WTC11 (cell line): ENCODE measurements at regions not wholly inside any gene's neighbourhood (a gene's known extent, or its start where the extent isn't known, plus 50 kb on each side); places are given as distances from the start of the nearest gene placed in this dataset.

Experiments used
- ATAC-seq: fragments of 200-7000 bp; cut with Tn5 transposase; 2 replicates; pipeline ENCODE4 v1.10.0; 2021; ENCODE audit warnings: mild to moderate bottlenecking, moderate library complexity
- CTCF ChIA-PET: fragments of 300-600 bp; sonication (Branson Sonifier 250); formaldehyde crosslinking; loops from one replicate; lab custom pipeline; 2021; ENCODE audit warnings: antibody characterized with exemption; lab: Charles Lee
- POLR2A ChIA-PET: fragments of 350-600 bp; sonication (Branson Sonifier 250); formaldehyde crosslinking; loops from one replicate; lab custom pipeline; 2021; ENCODE audit warnings: antibody characterized with exemption; lab: Charles Lee
- DNase-seq: peaks from one replicate; pipeline ENCODE4 v3.0.0; 2021; ENCODE audit warnings: low spot score
- H3K27ac Mint-ChIP-seq: 2 replicates; pipeline ENCODE4 v1.8.0; 2021; ENCODE audit warnings: mixed read lengths
- H3K27me3 Mint-ChIP-seq: 2 replicates; pipeline ENCODE4 v1.8.0; 2021; ENCODE audit warnings: low read depth, mild to moderate bottlenecking, moderate library complexity, mixed read lengths
- H3K36me3 Mint-ChIP-seq: 2 replicates; pipeline ENCODE4 v1.8.0; 2021; ENCODE audit warnings: mixed read lengths
- H3K4me1 Mint-ChIP-seq: 2 replicates; pipeline ENCODE4 v1.8.0; 2022; ENCODE audit warnings: mixed read lengths
- H3K4me3 Mint-ChIP-seq: 2 replicates; pipeline ENCODE4 v1.8.0; 2021; ENCODE audit warnings: mild to moderate bottlenecking, moderate library complexity, mixed read lengths
- H3K9me3 Mint-ChIP-seq: 2 replicates; pipeline ENCODE4 v1.8.0; 2021; ENCODE audit warnings: mixed read lengths
- ATF1 ChIP-seq: sonication (generic); formaldehyde crosslinking; IDR thresholded peaks from 2 replicates; pipeline ENCODE4 v1.8.1; 2023; ENCODE audit warnings: mild to moderate bottlenecking, moderate library complexity, missing genetic modification reagents
- CREB1 ChIP-seq: sonication (generic); formaldehyde crosslinking; IDR thresholded peaks from 2 replicates; pipeline ENCODE4 v1.8.0; 2023; ENCODE audit warnings: mild to moderate bottlenecking, missing genetic modification reagents
- ELF4 ChIP-seq: sonication (generic); formaldehyde crosslinking; IDR thresholded peaks from 2 replicates; pipeline ENCODE4 v1.8.1; 2022; ENCODE audit warnings: low read depth, mild to moderate bottlenecking, moderate library complexity, missing genetic modification reagents
- EMX1 ChIP-seq: fragments of 250-450 bp; sonication (Bioruptor Pico); IDR thresholded peaks from 2 replicates; pipeline ENCODE4 v1.8.0; 2021; ENCODE audit warnings: mild to moderate bottlenecking
- ESRRA ChIP-seq: sonication (generic); formaldehyde crosslinking; IDR thresholded peaks from 2 replicates; pipeline ENCODE4 v1.8.1; 2022; ENCODE audit warnings: mild to moderate bottlenecking, missing genetic modification reagents, borderline replicate concordance
- GABPB1 ChIP-seq: sonication (generic); formaldehyde crosslinking; IDR thresholded peaks from 2 replicates; pipeline ENCODE4 v1.8.1; 2023; ENCODE audit warnings: mild to moderate bottlenecking, missing genetic modification reagents
- GTF2I ChIP-seq: fragments of 250-450 bp; sonication (Bioruptor Pico); conservative IDR thresholded peaks from 2 replicates; pipeline ENCODE4 v1.4.0; 2021; ENCODE audit warnings: mild to moderate bottlenecking
- JUN ChIP-seq: sonication (generic); formaldehyde crosslinking; IDR thresholded peaks from 2 replicates; pipeline ENCODE4 v1.8.0; 2023; ENCODE audit warnings: mild to moderate bottlenecking, missing genetic modification reagents
- KAT7 ChIP-seq: sonication (generic); formaldehyde crosslinking; IDR thresholded peaks from 2 replicates; pipeline ENCODE4 v1.8.1; 2023; ENCODE audit warnings: missing genetic modification reagents, mild to moderate bottlenecking, borderline replicate concordance
- NFE2L1 ChIP-seq: sonication (generic); formaldehyde crosslinking; IDR thresholded peaks from 2 replicates; pipeline ENCODE4 v1.8.1; 2023; ENCODE audit warnings: missing genetic modification reagents
- NR2C2 ChIP-seq: sonication (generic); formaldehyde crosslinking; IDR thresholded peaks from 2 replicates; pipeline ENCODE4 v1.8.0; 2022; ENCODE audit warnings: mild to moderate bottlenecking, missing genetic modification reagents
- NR3C1 ChIP-seq: sonication (generic); formaldehyde crosslinking; conservative IDR thresholded peaks from 2 replicates; pipeline ENCODE4 v1.8.1; 2023; ENCODE audit warnings: low read depth, mild to moderate bottlenecking, missing genetic modification reagents
- OVOL2 ChIP-seq: fragments of 250-450 bp; sonication (Bioruptor Pico); IDR thresholded peaks from 2 replicates; pipeline ENCODE4 v1.9.0; 2021; ENCODE audit warnings: mild to moderate bottlenecking, borderline replicate concordance
- RELA ChIP-seq: sonication (generic); formaldehyde crosslinking; IDR thresholded peaks from 2 replicates; pipeline ENCODE4 v1.8.1; 2022; ENCODE audit warnings: missing genetic modification reagents, mild to moderate bottlenecking, borderline replicate concordance
- SMAD3 ChIP-seq: sonication (generic); formaldehyde crosslinking; IDR thresholded peaks from 2 replicates; pipeline ENCODE4 v1.8.0; 2022; ENCODE audit warnings: missing genetic modification reagents, mild to moderate bottlenecking, borderline replicate concordance
- SOX15 ChIP-seq: fragments of 250-450 bp; sonication (Bioruptor Pico); IDR thresholded peaks from 2 replicates; pipeline ENCODE4 v1.9.0; 2021; ENCODE audit warnings: mild to moderate bottlenecking
- TEAD4 ChIP-seq: sonication (generic); formaldehyde crosslinking; IDR thresholded peaks from 2 replicates; pipeline ENCODE4 v1.8.0; 2022; ENCODE audit warnings: mild to moderate bottlenecking, missing genetic modification reagents
- ZNF317 ChIP-seq: sonication (generic); formaldehyde crosslinking; IDR thresholded peaks from 2 replicates; pipeline ENCODE4 v1.8.1; 2023; ENCODE audit warnings: low read depth, mild to moderate bottlenecking, moderate library complexity, missing genetic modification reagents, borderline replicate concordance
- ZNF396 ChIP-seq: fragments of 250-450 bp; sonication (Bioruptor Pico); IDR thresholded peaks from 2 replicates; pipeline ENCODE4 v1.8.0; 2021; ENCODE audit warnings: mild to moderate bottlenecking, moderate library complexity, borderline replicate concordance
- ZNF416 ChIP-seq: fragments of 250-450 bp; sonication (Bioruptor Pico); IDR thresholded peaks from 2 replicates; pipeline ENCODE4 v1.9.0; 2021; ENCODE audit warnings: mild to moderate bottlenecking, inconsistent platforms
- ZNF423 ChIP-seq: fragments of 250-450 bp; sonication (Bioruptor Pico); IDR thresholded peaks from 2 replicates; pipeline ENCODE4 v2.1.2; 2022; ENCODE audit warnings: mild to moderate bottlenecking, moderate library complexity
- TF ChIP-seq, protein P1 (sequence below): fragments of 250-450 bp; sonication (Bioruptor Pico); IDR thresholded peaks from 2 replicates; pipeline ENCODE4 v1.8.0; 2021; ENCODE audit warnings: mild to moderate bottlenecking
- TF ChIP-seq, protein P2 (sequence below): sonication (generic); formaldehyde crosslinking; IDR thresholded peaks from 2 replicates; pipeline ENCODE4 v1.8.1; 2023; ENCODE audit warnings: mild to moderate bottlenecking, missing genetic modification reagents
- TF ChIP-seq, protein P3 (sequence below): fragments of 250-450 bp; sonication (Bioruptor Pico); IDR thresholded peaks from 2 replicates; pipeline ENCODE4 v1.9.0; 2021; ENCODE audit warnings: mild to moderate bottlenecking
- TF ChIP-seq, protein P4 (sequence below): sonication (generic); formaldehyde crosslinking; IDR thresholded peaks from 2 replicates; pipeline ENCODE4 v1.8.0; 2022; ENCODE audit warnings: mild to moderate bottlenecking, missing genetic modification reagents
- TF ChIP-seq, protein P5 (sequence below): sonication (generic); formaldehyde crosslinking; IDR thresholded peaks from 2 replicates; pipeline ENCODE4 v1.8.1; 2023; ENCODE audit warnings: mild to moderate bottlenecking, missing genetic modification reagents, moderate library complexity
- TF ChIP-seq, protein P6 (sequence below): sonication (generic); formaldehyde crosslinking; IDR thresholded peaks from 2 replicates; pipeline ENCODE4 v1.8.0; 2022; ENCODE audit warnings: mild to moderate bottlenecking, missing genetic modification reagents
- TF ChIP-seq, protein P7 (sequence below): sonication (generic); formaldehyde crosslinking; IDR thresholded peaks from 2 replicates; pipeline ENCODE4 v1.8.1; 2022; ENCODE audit warnings: low read depth, mild to moderate bottlenecking, moderate library complexity, missing genetic modification reagents, borderline replicate concordance
- TF ChIP-seq, protein P8 (sequence below): sonication (generic); formaldehyde crosslinking; IDR thresholded peaks from 2 replicates; pipeline ENCODE4 v1.8.1; 2023; ENCODE audit warnings: mild to moderate bottlenecking, missing genetic modification reagents, moderate library complexity

DNA sequence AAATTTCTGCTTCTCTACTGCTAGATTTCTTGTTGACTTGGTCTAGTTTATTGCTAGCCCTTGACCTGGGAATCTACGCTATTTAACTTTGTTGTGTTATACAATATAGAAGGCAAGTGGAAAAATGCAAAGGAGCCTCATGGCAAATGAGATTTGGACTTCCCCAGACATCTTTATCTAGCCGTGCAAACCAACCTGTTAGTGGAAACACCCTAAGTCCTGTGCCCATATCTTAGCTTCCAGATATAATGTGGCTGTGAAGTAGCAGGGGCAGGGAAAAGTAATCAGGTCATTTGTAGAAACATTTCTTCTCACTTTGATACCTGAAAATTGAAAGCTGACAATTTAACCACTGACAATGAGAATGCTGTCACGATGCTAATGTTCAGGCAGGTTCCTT, 90.7 kb upstream of the ATP2B1 start (continued):
- TF ChIP-seq, protein P1, sequence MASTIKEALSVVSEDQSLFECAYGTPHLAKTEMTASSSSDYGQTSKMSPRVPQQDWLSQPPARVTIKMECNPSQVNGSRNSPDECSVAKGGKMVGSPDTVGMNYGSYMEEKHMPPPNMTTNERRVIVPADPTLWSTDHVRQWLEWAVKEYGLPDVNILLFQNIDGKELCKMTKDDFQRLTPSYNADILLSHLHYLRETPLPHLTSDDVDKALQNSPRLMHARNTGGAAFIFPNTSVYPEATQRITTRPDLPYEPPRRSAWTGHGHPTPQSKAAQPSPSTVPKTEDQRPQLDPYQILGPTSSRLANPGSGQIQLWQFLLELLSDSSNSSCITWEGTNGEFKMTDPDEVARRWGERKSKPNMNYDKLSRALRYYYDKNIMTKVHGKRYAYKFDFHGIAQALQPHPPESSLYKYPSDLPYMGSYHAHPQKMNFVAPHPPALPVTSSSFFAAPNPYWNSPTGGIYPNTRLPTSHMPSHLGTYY (CRISPR knock-in tag): no peak
- TF ChIP-seq GTF2I (no peak), NR2C2 (CRISPR knock-in tag) (no peak), SOX15 (CRISPR knock-in tag) (no peak)
- TF ChIP-seq, all 79 proteins: peak for 0

DNA sequence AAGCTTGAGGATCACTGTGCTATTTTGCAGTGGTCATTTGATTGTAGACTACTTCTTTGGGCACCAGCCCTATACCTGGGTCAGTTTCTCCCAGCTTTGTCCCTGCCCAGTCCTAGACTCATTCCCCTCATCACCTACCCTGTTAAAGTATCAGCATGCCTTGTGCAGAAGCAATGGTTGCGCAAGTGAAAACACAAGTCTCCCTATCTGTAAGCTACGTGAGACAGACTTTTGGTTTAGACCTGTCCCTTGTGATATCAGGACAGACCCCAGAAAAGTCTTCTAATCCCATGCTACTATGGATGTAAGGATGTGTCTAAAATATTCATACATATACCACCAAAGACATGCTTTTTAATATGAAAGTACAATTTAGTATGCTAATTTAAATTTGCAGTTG, 88.8 kb upstream of the ATP2B1 start:
- CTCF ChIA-PET: no interaction called here

DNA sequence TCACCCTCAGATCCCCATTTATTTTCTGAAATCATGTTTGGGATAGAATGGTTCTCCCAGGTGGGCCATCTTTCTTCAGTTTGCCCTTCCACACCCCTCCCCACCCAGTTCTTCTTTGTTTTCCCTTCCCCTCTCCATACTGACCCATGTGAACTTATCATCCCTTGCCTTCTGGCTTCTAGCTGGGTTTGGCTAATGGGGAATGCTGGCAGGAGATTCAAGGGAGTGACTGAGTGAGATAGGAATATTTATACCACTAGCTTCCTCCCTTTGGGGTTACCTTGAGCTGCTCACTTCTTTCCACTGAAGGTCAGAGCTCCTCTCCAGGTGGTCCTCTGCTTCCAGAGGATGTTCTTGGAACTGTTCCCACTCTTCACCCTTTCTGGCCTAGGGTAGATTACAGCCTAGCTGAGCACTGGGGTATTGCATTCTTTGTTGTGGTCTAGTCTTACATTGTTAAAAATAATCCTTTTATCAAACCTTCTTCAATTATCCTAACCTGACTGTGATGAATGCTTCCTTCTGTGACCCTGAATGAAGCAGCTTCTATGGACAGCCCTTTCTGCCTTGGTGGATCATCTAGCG, 88.3 kb upstream of the ATP2B1 start:
- Mint-ChIP-seq H3K27me3 (no peaks in the 10 kb centered on the region), H3K9me3 (no peaks in the 10 kb centered on the region), H3K4me3 (no peak overlapping the region), H3K4me1 (no peaks in the 10 kb centered on the region), H3K27ac (no peak overlapping the region), H3K36me3 (no peaks in the 10 kb centered on the region)
- TF ChIP-seq ZNF416 (CRISPR knock-in tag) (no peak), NR3C1 (CRISPR knock-in tag) (no peak), JUN (CRISPR knock-in tag) (no peak), GABPB1 (CRISPR knock-in tag) (no peak), ZNF396 (CRISPR knock-in tag) (no peak), GTF2I (no peak)
- TF ChIP-seq, protein P2, sequence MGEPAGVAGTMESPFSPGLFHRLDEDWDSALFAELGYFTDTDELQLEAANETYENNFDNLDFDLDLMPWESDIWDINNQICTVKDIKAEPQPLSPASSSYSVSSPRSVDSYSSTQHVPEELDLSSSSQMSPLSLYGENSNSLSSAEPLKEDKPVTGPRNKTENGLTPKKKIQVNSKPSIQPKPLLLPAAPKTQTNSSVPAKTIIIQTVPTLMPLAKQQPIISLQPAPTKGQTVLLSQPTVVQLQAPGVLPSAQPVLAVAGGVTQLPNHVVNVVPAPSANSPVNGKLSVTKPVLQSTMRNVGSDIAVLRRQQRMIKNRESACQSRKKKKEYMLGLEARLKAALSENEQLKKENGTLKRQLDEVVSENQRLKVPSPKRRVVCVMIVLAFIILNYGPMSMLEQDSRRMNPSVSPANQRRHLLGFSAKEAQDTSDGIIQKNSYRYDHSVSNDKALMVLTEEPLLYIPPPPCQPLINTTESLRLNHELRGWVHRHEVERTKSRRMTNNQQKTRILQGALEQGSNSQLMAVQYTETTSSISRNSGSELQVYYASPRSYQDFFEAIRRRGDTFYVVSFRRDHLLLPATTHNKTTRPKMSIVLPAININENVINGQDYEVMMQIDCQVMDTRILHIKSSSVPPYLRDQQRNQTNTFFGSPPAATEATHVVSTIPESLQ (CRISPR knock-in tag): no peak
- TF ChIP-seq, protein P3, sequence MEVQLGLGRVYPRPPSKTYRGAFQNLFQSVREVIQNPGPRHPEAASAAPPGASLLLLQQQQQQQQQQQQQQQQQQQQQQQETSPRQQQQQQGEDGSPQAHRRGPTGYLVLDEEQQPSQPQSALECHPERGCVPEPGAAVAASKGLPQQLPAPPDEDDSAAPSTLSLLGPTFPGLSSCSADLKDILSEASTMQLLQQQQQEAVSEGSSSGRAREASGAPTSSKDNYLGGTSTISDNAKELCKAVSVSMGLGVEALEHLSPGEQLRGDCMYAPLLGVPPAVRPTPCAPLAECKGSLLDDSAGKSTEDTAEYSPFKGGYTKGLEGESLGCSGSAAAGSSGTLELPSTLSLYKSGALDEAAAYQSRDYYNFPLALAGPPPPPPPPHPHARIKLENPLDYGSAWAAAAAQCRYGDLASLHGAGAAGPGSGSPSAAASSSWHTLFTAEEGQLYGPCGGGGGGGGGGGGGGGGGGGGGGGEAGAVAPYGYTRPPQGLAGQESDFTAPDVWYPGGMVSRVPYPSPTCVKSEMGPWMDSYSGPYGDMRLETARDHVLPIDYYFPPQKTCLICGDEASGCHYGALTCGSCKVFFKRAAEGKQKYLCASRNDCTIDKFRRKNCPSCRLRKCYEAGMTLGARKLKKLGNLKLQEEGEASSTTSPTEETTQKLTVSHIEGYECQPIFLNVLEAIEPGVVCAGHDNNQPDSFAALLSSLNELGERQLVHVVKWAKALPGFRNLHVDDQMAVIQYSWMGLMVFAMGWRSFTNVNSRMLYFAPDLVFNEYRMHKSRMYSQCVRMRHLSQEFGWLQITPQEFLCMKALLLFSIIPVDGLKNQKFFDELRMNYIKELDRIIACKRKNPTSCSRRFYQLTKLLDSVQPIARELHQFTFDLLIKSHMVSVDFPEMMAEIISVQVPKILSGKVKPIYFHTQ (CRISPR knock-in tag): no peak
- TF ChIP-seq, protein P4, sequence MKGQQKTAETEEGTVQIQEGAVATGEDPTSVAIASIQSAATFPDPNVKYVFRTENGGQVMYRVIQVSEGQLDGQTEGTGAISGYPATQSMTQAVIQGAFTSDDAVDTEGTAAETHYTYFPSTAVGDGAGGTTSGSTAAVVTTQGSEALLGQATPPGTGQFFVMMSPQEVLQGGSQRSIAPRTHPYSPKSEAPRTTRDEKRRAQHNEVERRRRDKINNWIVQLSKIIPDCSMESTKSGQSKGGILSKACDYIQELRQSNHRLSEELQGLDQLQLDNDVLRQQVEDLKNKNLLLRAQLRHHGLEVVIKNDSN (CRISPR knock-in tag): no peak
- TF ChIP-seq, protein P5, sequence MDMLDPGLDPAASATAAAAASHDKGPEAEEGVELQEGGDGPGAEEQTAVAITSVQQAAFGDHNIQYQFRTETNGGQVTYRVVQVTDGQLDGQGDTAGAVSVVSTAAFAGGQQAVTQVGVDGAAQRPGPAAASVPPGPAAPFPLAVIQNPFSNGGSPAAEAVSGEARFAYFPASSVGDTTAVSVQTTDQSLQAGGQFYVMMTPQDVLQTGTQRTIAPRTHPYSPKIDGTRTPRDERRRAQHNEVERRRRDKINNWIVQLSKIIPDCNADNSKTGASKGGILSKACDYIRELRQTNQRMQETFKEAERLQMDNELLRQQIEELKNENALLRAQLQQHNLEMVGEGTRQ (CRISPR knock-in tag): no peak
- peak; percentile 60 for ATAC-seq
- no peak for DNase-seq
- ChIA-PET POLR2A (no interaction called here), CTCF (no interaction called here)

More for the DNA sequence above, 88.8 kb upstream of the ATP2B1 start:
- POLR2A ChIA-PET: no interaction called here
- DNase-seq: no peak
- Mint-ChIP-seq H3K36me3 (no peaks in the 10 kb centered on the region), H3K4me1 (no peaks in the 10 kb centered on the region), H3K9me3 (no peaks in the 10 kb centered on the region), H3K4me3 (no peak overlapping the region)
- ATAC-seq: no peak
- no peak for TF ChIP-seq RELA (CRISPR knock-in tag)
- no peak for TF ChIP-seq NFE2L1
- no peak for TF ChIP-seq TEAD4 (CRISPR knock-in tag)
- TF ChIP-seq ZNF317 (CRISPR knock-in tag): no peak
- TF ChIP-seq KAT7 (CRISPR knock-in tag): no peak
- TF ChIP-seq SOX15 (CRISPR knock-in tag): no peak
- no peak for TF ChIP-seq CREB1 (CRISPR knock-in tag)
- TF ChIP-seq, protein P6, sequence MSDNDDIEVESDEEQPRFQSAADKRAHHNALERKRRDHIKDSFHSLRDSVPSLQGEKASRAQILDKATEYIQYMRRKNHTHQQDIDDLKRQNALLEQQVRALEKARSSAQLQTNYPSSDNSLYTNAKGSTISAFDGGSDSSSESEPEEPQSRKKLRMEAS (CRISPR knock-in tag): no peak
- TF ChIP-seq SMAD3: no peak
- TF ChIP-seq ELF4: no peak
- TF ChIP-seq ZNF396 (CRISPR knock-in tag): no peak
- no peak for TF ChIP-seq OVOL2 (CRISPR knock-in tag)
- TF ChIP-seq, protein P7, sequence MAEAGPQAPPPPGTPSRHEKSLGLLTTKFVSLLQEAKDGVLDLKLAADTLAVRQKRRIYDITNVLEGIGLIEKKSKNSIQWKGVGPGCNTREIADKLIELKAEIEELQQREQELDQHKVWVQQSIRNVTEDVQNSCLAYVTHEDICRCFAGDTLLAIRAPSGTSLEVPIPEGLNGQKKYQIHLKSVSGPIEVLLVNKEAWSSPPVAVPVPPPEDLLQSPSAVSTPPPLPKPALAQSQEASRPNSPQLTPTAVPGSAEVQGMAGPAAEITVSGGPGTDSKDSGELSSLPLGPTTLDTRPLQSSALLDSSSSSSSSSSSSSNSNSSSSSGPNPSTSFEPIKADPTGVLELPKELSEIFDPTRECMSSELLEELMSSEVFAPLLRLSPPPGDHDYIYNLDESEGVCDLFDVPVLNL (CRISPR knock-in tag): no peak
- TF ChIP-seq EMX1 (CRISPR knock-in tag): no peak
- TF ChIP-seq ESRRA: no peak
- TF ChIP-seq GABPB1 (CRISPR knock-in tag): no peak
- no peak for TF ChIP-seq NR3C1 (CRISPR knock-in tag)
- no peak for TF ChIP-seq ZNF423 (CRISPR knock-in tag)
- no peak for TF ChIP-seq ATF1 (CRISPR knock-in tag)
- TF ChIP-seq, protein P8, sequence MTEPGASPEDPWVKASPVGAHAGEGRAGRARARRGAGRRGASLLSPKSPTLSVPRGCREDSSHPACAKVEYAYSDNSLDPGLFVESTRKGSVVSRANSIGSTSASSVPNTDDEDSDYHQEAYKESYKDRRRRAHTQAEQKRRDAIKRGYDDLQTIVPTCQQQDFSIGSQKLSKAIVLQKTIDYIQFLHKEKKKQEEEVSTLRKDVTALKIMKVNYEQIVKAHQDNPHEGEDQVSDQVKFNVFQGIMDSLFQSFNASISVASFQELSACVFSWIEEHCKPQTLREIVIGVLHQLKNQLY (CRISPR knock-in tag): no peak
- TF ChIP-seq, all 79 proteins: peak for 0
- Mint-ChIP-seq H3K27me3 (no peaks in the 10 kb centered on the region), H3K27ac (no peak overlapping the region)
